NB4 (cell line): ENCODE measurements at regions not wholly inside any gene's neighbourhood (a gene's known extent, or its start where the extent isn't known, plus 50 kb on each side); places are given as distances from the start of the nearest gene placed in this dataset.

Source experiments
- DNase-seq: peaks from one replicate; pipeline ENCODE4 v3.0.0; 2010; ENCODE audit warnings: low read depth
- H3K4me3 ChIP-seq: one replicate; pipeline ENCODE4 v1.5.1; 2011; ENCODE audit warnings: mild to moderate bottlenecking, low read depth, low read length, moderate library complexity
- MYC ChIP-seq: IDR thresholded peaks from 2 replicates; pipeline ENCODE4 v1.6.1; 2011; ENCODE audit warnings: low read depth, low read length
- POLR2A ChIP-seq: IDR thresholded peaks from 2 replicates; pipeline ENCODE4 v1.6.1; 2011; ENCODE audit warnings: mild to moderate bottlenecking; ENCODE audit not compliant: insufficient read length; ENCODE audit errors: extremely low read depth
- TF ChIP-seq, protein P1 (sequence below): IDR thresholded peaks from 2 replicates; pipeline ENCODE4 v1.6.1; 2011; ENCODE audit warnings: low read depth, low read length
- TF ChIP-seq, protein P2 (sequence below): IDR thresholded peaks from one replicate; pipeline ENCODE4 v1.5.1; 2012; ENCODE audit warnings: low read depth, low read length

DNA sequence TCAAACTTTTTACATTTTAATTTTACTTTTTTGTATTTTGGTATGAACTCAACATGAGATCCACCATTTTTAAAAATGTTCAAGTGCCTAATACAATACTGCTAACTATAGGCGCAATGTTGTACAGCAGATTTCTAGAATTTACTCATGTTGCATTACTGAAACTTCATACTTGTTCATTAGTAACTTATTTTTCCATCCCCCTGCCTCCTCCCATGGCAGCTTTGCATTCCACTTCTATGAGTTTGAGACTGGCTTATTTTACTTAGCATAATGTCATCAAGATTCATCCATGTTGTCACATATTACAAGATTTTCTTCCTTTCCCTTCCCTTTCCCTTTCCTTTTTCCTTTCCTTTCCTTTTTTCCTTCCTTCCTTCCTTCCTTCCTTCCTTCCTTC is 825.9 kb downstream of the SLC16A7 start:
- no peak overlapping the region for H3K4me3 ChIP-seq
- TF ChIP-seq, protein P1, sequence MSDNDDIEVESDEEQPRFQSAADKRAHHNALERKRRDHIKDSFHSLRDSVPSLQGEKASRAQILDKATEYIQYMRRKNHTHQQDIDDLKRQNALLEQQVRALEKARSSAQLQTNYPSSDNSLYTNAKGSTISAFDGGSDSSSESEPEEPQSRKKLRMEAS = no peak
- TF ChIP-seq MYC (no peak), POLR2A (no peak)
- TF ChIP-seq, protein P2, sequence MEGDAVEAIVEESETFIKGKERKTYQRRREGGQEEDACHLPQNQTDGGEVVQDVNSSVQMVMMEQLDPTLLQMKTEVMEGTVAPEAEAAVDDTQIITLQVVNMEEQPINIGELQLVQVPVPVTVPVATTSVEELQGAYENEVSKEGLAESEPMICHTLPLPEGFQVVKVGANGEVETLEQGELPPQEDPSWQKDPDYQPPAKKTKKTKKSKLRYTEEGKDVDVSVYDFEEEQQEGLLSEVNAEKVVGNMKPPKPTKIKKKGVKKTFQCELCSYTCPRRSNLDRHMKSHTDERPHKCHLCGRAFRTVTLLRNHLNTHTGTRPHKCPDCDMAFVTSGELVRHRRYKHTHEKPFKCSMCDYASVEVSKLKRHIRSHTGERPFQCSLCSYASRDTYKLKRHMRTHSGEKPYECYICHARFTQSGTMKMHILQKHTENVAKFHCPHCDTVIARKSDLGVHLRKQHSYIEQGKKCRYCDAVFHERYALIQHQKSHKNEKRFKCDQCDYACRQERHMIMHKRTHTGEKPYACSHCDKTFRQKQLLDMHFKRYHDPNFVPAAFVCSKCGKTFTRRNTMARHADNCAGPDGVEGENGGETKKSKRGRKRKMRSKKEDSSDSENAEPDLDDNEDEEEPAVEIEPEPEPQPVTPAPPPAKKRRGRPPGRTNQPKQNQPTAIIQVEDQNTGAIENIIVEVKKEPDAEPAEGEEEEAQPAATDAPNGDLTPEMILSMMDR = no peak
- DNase-seq = no peak

DNA sequence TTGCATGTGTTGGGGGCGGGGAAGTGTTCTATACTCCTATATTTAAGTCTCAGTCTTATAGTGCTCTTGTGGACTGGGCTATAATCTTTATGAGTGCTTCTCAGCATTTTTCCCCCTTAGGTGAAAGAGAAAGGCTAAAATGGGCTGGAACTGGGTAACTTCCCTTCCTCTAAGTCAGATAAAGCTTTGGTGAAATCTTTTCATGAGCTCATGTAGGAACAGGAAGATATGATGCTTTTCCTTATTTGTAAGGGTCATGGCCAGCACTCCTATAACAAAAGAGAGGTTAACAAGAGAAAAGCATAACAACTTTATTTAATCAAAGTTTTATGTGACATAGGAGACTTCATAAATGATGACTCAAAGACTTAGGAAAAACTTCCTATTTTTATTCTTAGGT is 841.5 kb downstream of the SLC16A7 start:
- no peak overlapping the region for H3K4me3 ChIP-seq
- no peak for DNase-seq
- TF ChIP-seq, protein P2 = no peak
- no peak for TF ChIP-seq POLR2A
- no peak for TF ChIP-seq MYC
- TF ChIP-seq, protein P1 = no peak

DNA sequence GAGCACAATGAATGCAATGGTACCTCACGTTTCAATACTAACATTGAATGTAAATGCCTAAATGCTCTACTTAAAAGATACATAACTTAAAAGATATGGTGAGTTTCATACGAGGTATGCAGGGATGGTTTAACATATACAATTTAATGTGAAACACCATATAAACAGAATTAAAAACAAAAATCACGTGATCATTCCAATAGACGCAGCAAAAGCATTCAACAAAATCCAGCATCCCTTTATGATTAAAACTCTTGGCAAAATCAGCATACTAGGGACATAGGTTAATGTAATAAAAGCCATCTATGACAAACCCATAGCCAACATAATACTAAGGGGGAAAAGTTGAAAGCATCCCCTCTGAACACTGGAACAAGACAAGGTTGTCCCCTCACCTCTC is 845.7 kb downstream of the SLC16A7 start:
- no peak for TF ChIP-seq POLR2A
- TF ChIP-seq, protein P2 = no peak
- TF ChIP-seq, protein P1 = no peak
- TF ChIP-seq MYC = no peak
- no peak for DNase-seq
- H3K4me3 ChIP-seq = no peak overlapping the region

DNA sequence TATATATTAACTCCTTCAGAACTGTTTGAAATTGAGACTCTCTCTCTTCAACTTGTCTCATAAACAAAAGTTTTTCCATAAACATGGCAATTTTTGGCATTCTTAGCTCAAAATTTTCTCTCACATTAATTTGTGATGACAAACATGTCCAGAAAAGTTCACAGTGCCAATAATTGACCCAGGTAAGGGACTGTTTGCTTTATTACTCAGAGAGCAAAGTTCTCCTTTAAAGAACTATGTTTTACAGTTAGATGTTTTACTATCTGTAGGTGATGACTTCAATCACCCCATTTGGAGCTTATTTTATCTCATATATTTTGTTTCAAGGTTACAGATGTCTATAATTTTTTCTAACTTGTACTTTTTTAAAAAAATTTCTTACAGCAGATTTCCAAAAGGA is 855.6 kb downstream of the SLC16A7 start:
- DNase-seq = no peak
- H3K4me3 ChIP-seq = no peak overlapping the region
- no peak for TF ChIP-seq POLR2A
- TF ChIP-seq, protein P1 = no peak

DNA sequence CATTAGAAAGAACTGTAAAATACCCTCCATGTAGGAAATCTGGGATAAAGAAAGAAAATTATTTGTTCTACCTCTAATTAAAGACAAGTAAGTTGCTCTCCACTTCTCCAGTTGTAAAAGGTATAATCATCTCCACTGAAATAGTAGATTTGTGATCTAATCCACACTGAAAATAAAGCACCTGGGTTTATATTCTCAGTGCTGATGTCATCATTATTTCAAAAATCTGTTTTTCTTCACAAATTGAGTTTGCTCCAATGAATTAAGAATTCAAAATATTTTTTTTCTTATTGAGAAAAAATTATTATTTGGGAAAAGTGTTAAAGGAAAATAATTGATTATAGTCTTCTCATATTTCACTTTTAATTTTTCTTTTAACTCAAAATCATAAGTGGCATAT is 869.2 kb downstream of the SLC16A7 start:
- H3K4me3 ChIP-seq = no peak overlapping the region
- DNase-seq = no peak
- TF ChIP-seq, protein P2 = no peak
- no peak for TF ChIP-seq MYC
- TF ChIP-seq, protein P1 = no peak
- no peak for TF ChIP-seq POLR2A

DNA sequence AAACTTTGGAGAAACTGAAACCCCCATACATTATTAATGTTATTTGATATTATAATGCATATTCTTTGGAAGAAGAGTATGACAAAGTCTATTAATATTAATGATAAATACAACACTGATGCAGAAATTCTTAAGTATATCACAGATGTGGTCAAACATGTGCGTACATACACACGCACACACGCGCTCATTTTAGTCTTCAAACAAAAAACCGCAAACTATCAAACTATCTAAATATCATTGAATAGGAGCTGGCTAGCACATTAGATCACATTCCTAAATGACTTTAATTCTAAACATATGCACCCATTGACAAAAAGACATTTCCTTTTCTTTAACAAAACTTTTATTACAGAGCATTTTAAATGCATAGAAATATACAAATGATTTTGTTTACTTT is 872.7 kb downstream of the SLC16A7 start:
- DNase-seq = no peak
- TF ChIP-seq MYC = no peak
- TF ChIP-seq, protein P1 = no peak
- H3K4me3 ChIP-seq = no peak overlapping the region

DNA sequence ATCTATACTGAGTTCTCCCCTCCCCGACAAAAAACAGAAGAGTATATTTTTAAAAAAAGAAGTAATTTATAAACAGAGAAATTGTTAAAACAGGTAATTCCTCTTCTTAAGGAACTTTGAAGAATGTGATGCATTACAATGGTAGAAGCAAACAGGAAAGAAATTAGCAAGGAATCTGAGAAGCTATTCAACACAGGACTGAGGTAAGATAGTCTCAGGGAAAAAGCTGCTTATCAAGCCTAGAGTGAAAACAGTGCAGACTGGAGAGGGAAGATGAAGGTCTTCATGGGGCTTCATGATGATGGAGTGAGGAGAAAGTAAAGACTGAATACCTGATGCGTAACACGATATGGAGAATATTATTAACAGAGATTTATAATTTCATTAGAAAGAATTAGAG is 880.0 kb downstream of the SLC16A7 start:
- TF ChIP-seq MYC (no peak), POLR2A (no peak)
- TF ChIP-seq, protein P2 = no peak
- TF ChIP-seq, protein P1 = no peak
- no peak for DNase-seq
- H3K4me3 ChIP-seq = no peak overlapping the region
